KBM-7 (cell line): ENCODE measurements at regions not wholly inside any gene's neighbourhood (a gene's known extent, or its start where the extent isn't known, plus 50 kb on each side); places are given as distances from the start of the nearest gene placed in this dataset.
"Not testable (repeated sequence)": the region's sequence is repeated elsewhere in the genome, so short reads cannot be mapped to it uniquely, and the experiment has no call there.

Experiments used
- DNase-seq: peaks from one replicate; pipeline ENCODE4 v3.0.0-alpha.2; 2015
- in situ Hi-C: fragments of 300-500 bp; cut with MboI; formaldehyde crosslinking; loops from 2 replicates; pipeline ENCODE4 v1.14.3; 2020; ENCODE audit warnings: low sequenced_read_pairs, low pct_unique_long_range_greater_than_20kb, mixed read lengths

- DNase-seq, in situ Hi-C loops: not testable (repeated sequence)
Observed at GRCh38 chr20:30579069-30579468, 678.4 kb upstream of the DEFB115 start.

- DNase-seq, in situ Hi-C loops: not testable (repeated sequence)
Observed at GRCh38 chr20:30579824-30580438, 677.5 kb upstream of the DEFB115 start.

GRCh38 chr20:30581839-30582238, 675.6 kb upstream of the DEFB115 start:
- in situ Hi-C loops, result not testable (repeated sequence)
- DNase-seq, result peak; percentile 16

GRCh38 chr20:30584403-30584802, 673.1 kb upstream of the DEFB115 start:
- DNase-seq, in situ Hi-C loops: not testable (repeated sequence)

- in situ Hi-C loops, result not testable (repeated sequence)
- peak; percentile 8 for DNase-seq
Observed at GRCh38 chr20:30585244-30585796, 672.1 kb upstream of the DEFB115 start.

- in situ Hi-C loops, result not testable (repeated sequence)
Observed at GRCh38 chr20:30586178-30586577, 671.3 kb upstream of the DEFB115 start.

GRCh38 chr20:30593572-30593971, 663.9 kb upstream of the DEFB115 start:
- DNase-seq, result no peak
- in situ Hi-C loops, result no loop called here

More at GRCh38 chr20:30586178-30586577, 671.3 kb upstream of the DEFB115 start:
- not testable (repeated sequence) for DNase-seq

GRCh38 chr20:30594112-30594511, 663.4 kb upstream of the DEFB115 start:
- in situ Hi-C loops, result no loop called here
- DNase-seq, result no peak

GRCh38 chr20:30595698-30596097, 661.8 kb upstream of the DEFB115 start:
- no peak for DNase-seq
- in situ Hi-C loops, result no loop called here

GRCh38 chr20:30597429-30597828, 660.0 kb upstream of the DEFB115 start:
- in situ Hi-C loops, DNase-seq: not testable (repeated sequence)

- in situ Hi-C loops, result no loop called here
- DNase-seq, result no peak
Observed at GRCh38 chr20:30598460-30599230, 658.8 kb upstream of the DEFB115 start.

- in situ Hi-C loops, result no loop called here
- DNase-seq, result no peak
Observed at GRCh38 chr20:30599990-30600389, 657.5 kb upstream of the DEFB115 start.

GRCh38 chr20:30601974-30602373, 655.5 kb upstream of the DEFB115 start:
- in situ Hi-C loops, result no loop called here
- DNase-seq, result no peak

GRCh38 chr20:30602424-30602823, 655.0 kb upstream of the DEFB115 start:
- in situ Hi-C loops, result no loop called here

GRCh38 chr20:30606990-30607389, 650.5 kb upstream of the DEFB115 start:
- no peak for DNase-seq

More at GRCh38 chr20:30602424-30602823, 655.0 kb upstream of the DEFB115 start:
- DNase-seq, result no peak

GRCh38 chr20:30610029-30610693, 647.3 kb upstream of the DEFB115 start:
- in situ Hi-C loops, result no loop called here
- DNase-seq, result no peak

More at GRCh38 chr20:30606990-30607389, 650.5 kb upstream of the DEFB115 start:
- in situ Hi-C loops, result no loop called here

- in situ Hi-C loops, result no loop called here
- DNase-seq, result no peak
Observed at GRCh38 chr20:30610751-30611150, 646.7 kb upstream of the DEFB115 start.

- in situ Hi-C loops, result no loop called here
- DNase-seq, result no peak
Observed at GRCh38 chr20:30611239-30611984, 646.1 kb upstream of the DEFB115 start.

GRCh38 chr20:30612344-30612743, 645.1 kb upstream of the DEFB115 start:
- in situ Hi-C loops, result no loop called here
- no peak for DNase-seq
